K562 (cell line): ENCODE measurements at regions not wholly inside any gene's neighbourhood (a gene's known extent, or its start where the extent isn't known, plus 50 kb on each side); places are given as distances from the start of the nearest gene placed in this dataset.

Source experiments
- BCLAF1 ChIP-seq, 2 experiments: fragments of 450-650 bp in 1 of 2; IDR thresholded peaks; 2 replicates each; pipeline ENCODE4 v1.6.1; 2011 to 2017; ENCODE audit warnings: low read depth in 2 of 2, antibody characterized with exemption in 1 of 2, borderline replicate concordance in 1 of 2, low read length in 1 of 2, mild to moderate bottlenecking in 1 of 2, mixed read lengths in 1 of 2; ENCODE audit not compliant: control insufficient read depth in 1 of 2
- E4F1 ChIP-seq: fragments of 250-450 bp; sonication (Bioruptor Pico); IDR thresholded peaks from 2 replicates; pipeline ENCODE4 v1.5.0; 2021; ENCODE audit warnings: mild to moderate bottlenecking, borderline replicate concordance
- MTA1 ChIP-seq: fragments of 450-650 bp; IDR thresholded peaks from 2 replicates; pipeline ENCODE4 v1.6.1; 2017; ENCODE audit warnings: borderline replicate concordance
- UBTF ChIP-seq, 2 experiments: IDR thresholded peaks; 2 replicates each; pipeline ENCODE4 v1.6.1; 2012; ENCODE audit warnings: improper control_type of control experiment in 2 of 2, low read depth in 2 of 2, low read length in 2 of 2, borderline replicate concordance in 1 of 2
- ZNF121 ChIP-seq: sonication (generic); formaldehyde crosslinking; conservative IDR thresholded peaks from 2 replicates; pipeline ENCODE4 v1.8.0; 2022; ENCODE audit warnings: missing genetic modification reagents
- ZNF507 ChIP-seq: conservative IDR thresholded peaks from 2 replicates; pipeline ENCODE4 v1.6.1; 2017; ENCODE audit warnings: missing genetic modification characterization, missing compliant biosample characterization

GRCh38 chr2:217444932-217445331 lies 557.9 kb downstream of the TNS1 start (continued):
- TF ChIP-seq UBTF (IDR thresholded peaks at IDR 0.05; ENCODE audit: borderline replicate concordance in 1 of 2, low read depth in 2 of 2, low read length in 2 of 2): no peak
- no peak for TF ChIP-seq MTA1
- TF ChIP-seq ZNF121 (CRISPR knock-in tag): no peak
- no peak for TF ChIP-seq ZNF507 (tag)
- no peak for TF ChIP-seq BCLAF1 (IDR thresholded peaks at IDR 0.05; ENCODE audit: borderline replicate concordance in 1 of 2, control insufficient read depth in 1 of 2, low read depth in 2 of 2, low read length in 1 of 2)
- no peak for TF ChIP-seq E4F1 (CRISPR knock-in tag)
